ENCODE measurements at regions not wholly inside any gene's neighbourhood (a gene's known extent, or its start where the extent isn't known, plus 50 kb on each side); places are given as distances from the start of the nearest gene placed in this dataset.

DNA sequence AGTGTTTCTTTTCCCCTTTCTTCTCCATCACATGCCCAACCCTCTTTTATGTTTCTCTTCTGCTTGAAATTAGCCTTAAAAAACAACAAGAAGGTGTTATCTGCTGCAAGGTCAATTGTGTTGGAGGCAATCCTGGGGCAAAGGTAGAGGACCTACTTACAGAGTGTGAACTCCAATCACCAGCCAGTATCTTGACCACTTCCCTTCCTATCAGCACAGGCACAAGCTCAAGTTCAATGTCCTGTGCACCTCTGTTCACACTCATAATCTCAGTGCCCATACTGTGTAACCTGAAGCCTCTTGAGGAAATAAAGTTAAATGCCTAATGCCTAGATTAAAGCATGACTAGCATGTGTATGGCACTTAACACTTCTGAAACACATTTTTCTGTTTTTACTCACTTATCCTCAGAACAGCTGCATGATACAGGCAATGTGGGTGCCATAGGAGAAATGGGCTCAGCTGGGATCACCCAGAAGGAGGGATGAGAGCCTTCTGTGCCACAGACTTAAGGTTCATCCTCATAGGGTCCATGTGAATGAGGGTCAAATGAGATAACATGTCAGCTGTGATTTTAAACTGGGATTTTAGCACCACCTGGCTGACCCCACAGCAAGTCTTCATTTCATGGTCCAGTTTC, 701.5 kb downstream of the BCL11A start:
- H3K79me2 ChIP-seq (ENCODE audit: insufficient read depth, low read length) = no peaks in the 10 kb centered on the region
- no peak for DNase-seq
- no peaks in the 10 kb centered on the region for H3K27me3 ChIP-seq (ENCODE audit: insufficient read depth, low read length, poor library complexity)
- H3K9ac ChIP-seq (ENCODE audit: low read depth, low read length) = no peak overlapping the region
- no peaks in the 10 kb centered on the region for H3K4me1 ChIP-seq (ENCODE audit: insufficient read depth, low read length)
- H3K9me3 ChIP-seq (ENCODE audit: insufficient read depth, low read length, severe bottlenecking) = no peaks in the 10 kb centered on the region
- H3K4me2 ChIP-seq (ENCODE audit: insufficient read depth, low read length) = no peak overlapping the region
- H3K4me3 ChIP-seq (ENCODE audit: low read depth in 1 of 2, low read length in 2 of 2) = no peak overlapping the region
- H3K27ac ChIP-seq (ENCODE audit: low read length) = no peak overlapping the region
- TF ChIP-seq EZH2 (IDR thresholded peaks at IDR 0.05; ENCODE audit: borderline replicate concordance, low read depth, low read length, severe bottlenecking) = no peak
- TF ChIP-seq, protein P1, sequence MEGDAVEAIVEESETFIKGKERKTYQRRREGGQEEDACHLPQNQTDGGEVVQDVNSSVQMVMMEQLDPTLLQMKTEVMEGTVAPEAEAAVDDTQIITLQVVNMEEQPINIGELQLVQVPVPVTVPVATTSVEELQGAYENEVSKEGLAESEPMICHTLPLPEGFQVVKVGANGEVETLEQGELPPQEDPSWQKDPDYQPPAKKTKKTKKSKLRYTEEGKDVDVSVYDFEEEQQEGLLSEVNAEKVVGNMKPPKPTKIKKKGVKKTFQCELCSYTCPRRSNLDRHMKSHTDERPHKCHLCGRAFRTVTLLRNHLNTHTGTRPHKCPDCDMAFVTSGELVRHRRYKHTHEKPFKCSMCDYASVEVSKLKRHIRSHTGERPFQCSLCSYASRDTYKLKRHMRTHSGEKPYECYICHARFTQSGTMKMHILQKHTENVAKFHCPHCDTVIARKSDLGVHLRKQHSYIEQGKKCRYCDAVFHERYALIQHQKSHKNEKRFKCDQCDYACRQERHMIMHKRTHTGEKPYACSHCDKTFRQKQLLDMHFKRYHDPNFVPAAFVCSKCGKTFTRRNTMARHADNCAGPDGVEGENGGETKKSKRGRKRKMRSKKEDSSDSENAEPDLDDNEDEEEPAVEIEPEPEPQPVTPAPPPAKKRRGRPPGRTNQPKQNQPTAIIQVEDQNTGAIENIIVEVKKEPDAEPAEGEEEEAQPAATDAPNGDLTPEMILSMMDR (IDR thresholded peaks at IDR 0.05; ENCODE audit: borderline replicate concordance, extremely low read depth, low read length, poor library complexity, severe bottlenecking) = no peak
- no peaks in the 10 kb centered on the region for H3K36me3 ChIP-seq (ENCODE audit: insufficient read depth, low read length)
- H2AFZ ChIP-seq (ENCODE audit: low read depth, low read length) = no peak overlapping the region
- no peak for ATAC-seq (ENCODE audit: insufficient read depth, low read depth)
- no peaks in the 10 kb centered on the region for H4K20me1 ChIP-seq (ENCODE audit: insufficient read depth, low read length)

DNA sequence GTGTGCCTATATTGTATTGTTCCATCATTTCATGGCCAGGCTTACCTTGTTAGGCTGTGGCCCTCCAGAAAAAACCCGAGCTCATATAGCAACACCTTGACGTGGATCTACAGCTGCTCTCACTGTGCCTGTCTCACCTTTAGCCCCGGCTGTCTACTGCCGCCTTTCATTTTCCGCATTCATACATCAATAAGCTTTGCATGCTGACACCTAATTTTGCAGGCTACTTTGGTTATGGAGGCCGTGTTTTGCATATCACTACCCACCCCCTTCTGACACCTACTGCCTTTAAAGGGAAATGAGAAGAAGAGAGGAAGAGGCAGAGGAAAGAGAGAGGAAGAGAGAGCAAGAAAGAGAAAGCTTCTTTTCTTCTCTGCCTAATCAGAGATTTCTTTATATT, 702.9 kb downstream of the BCL11A start:
- no peak overlapping the region for H3K9ac ChIP-seq (ENCODE audit: low read depth, low read length)
- no peak overlapping the region for H2AFZ ChIP-seq (ENCODE audit: low read depth, low read length)
- H3K9me3 ChIP-seq (ENCODE audit: insufficient read depth, low read length, severe bottlenecking) = no peaks in the 10 kb centered on the region
- no peak for TF ChIP-seq EZH2 (IDR thresholded peaks at IDR 0.05; ENCODE audit: borderline replicate concordance, low read depth, low read length, severe bottlenecking)
- TF ChIP-seq, protein P1 (IDR thresholded peaks at IDR 0.05; ENCODE audit: borderline replicate concordance, extremely low read depth, low read length, poor library complexity, severe bottlenecking) = no peak
- DNase-seq (no peak), ATAC-seq (ENCODE audit: insufficient read depth, low read depth) (0 out of 3 replicates have a peak, but pooled peaks have one; percentile 31)
- H3K4me1 ChIP-seq (ENCODE audit: insufficient read depth, low read length) = no peaks in the 10 kb centered on the region
- no peak overlapping the region for H3K4me2 ChIP-seq (ENCODE audit: insufficient read depth, low read length)
- no peaks in the 10 kb centered on the region for H3K27me3 ChIP-seq (ENCODE audit: insufficient read depth, low read length, poor library complexity)
- no peaks in the 10 kb centered on the region for H3K36me3 ChIP-seq (ENCODE audit: insufficient read depth, low read length)
- no peak overlapping the region for H3K4me3 ChIP-seq (ENCODE audit: low read depth in 1 of 2, low read length in 2 of 2)
- H4K20me1 ChIP-seq (ENCODE audit: insufficient read depth, low read length) = no peaks in the 10 kb centered on the region
- no peaks in the 10 kb centered on the region for H3K79me2 ChIP-seq (ENCODE audit: insufficient read depth, low read length)
- H3K27ac ChIP-seq (ENCODE audit: low read length) = no peak overlapping the region

DNA sequence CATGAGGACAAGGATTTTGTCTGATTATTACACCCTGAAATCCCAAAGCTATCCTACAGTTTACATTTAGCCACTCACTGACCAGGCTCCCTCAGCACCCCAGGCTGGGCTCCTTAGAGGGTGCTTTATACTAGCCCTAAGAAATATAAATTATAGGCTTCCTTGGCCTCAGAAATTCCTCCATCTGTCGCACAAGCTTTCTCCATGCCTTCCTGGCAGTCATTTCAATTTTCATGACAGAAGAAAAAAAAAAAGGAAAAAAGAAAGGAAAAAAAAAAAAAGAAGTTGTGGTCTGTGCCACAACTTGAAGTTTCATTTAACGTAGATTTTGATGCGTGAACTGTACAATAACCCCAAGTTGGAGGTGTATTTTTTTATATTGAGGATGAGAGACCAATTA, 719.5 kb downstream of the BCL11A start:
- DNase-seq (no peak), ATAC-seq (ENCODE audit: insufficient read depth, low read depth) (no peak)
- H3K9ac ChIP-seq (ENCODE audit: low read depth, low read length) = no peak overlapping the region
- H3K4me2 ChIP-seq (ENCODE audit: insufficient read depth, low read length) = no peak overlapping the region
- H2AFZ ChIP-seq (ENCODE audit: low read depth, low read length) = no peak overlapping the region
- no peak overlapping the region for H3K27ac ChIP-seq (ENCODE audit: low read length)
- H3K4me3 ChIP-seq (ENCODE audit: low read depth in 1 of 2, low read length in 2 of 2) = no peak overlapping the region
- no peak for TF ChIP-seq EZH2 (IDR thresholded peaks at IDR 0.05; ENCODE audit: borderline replicate concordance, low read depth, low read length, severe bottlenecking)
- TF ChIP-seq, protein P1 (IDR thresholded peaks at IDR 0.05; ENCODE audit: borderline replicate concordance, extremely low read depth, low read length, poor library complexity, severe bottlenecking) = no peak
- no peaks in the 10 kb centered on the region for H3K4me1 ChIP-seq (ENCODE audit: insufficient read depth, low read length)
- no peaks in the 10 kb centered on the region for H3K36me3 ChIP-seq (ENCODE audit: insufficient read depth, low read length)
- H3K9me3 ChIP-seq (ENCODE audit: insufficient read depth, low read length, severe bottlenecking) = peaks cover 3% of the 10 kb centered on the region
- H3K27me3 ChIP-seq (ENCODE audit: insufficient read depth, low read length, poor library complexity) = no peaks in the 10 kb centered on the region
- no peaks in the 10 kb centered on the region for H3K79me2 ChIP-seq (ENCODE audit: insufficient read depth, low read length)
- H4K20me1 ChIP-seq (ENCODE audit: insufficient read depth, low read length) = no peaks in the 10 kb centered on the region
